K562 (cell line): ENCODE measurements at regions not wholly inside any gene's neighbourhood (a gene's known extent, or its start where the extent isn't known, plus 50 kb on each side); places are given as distances from the start of the nearest gene placed in this dataset.

ENCODE experiments used
- BCOR ChIP-seq: fragments of 450-650 bp; IDR thresholded peaks from 2 replicates; pipeline ENCODE4 v1.6.1; 2016
- HSF4 ChIP-seq: fragments of 250-450 bp; sonication (Bioruptor Pico); IDR thresholded peaks from 2 replicates; pipeline ENCODE4 v2.1.2; 2022; ENCODE audit warnings: mild to moderate bottlenecking, moderate library complexity, borderline replicate concordance
- NR2C1 ChIP-seq, 2 experiments: fragments of 450-650 bp; IDR thresholded peaks; 2 replicates each; pipeline ENCODE4 v1.6.1; 2017; ENCODE audit warnings: mild to moderate bottlenecking in 2 of 2, antibody characterized with exemption in 1 of 2, inconsistent platforms in 1 of 2, missing compliant biosample characterization in 1 of 2, missing genetic modification characterization in 1 of 2
- TAF1 ChIP-seq: IDR thresholded peaks from 2 replicates; pipeline ENCODE4 v1.6.1; 2011; ENCODE audit warnings: mild to moderate bottlenecking, low read length, moderate library complexity; ENCODE audit not compliant: insufficient read depth, control insufficient read depth, severe bottlenecking; ENCODE audit errors: extremely low read depth
- TAL1 ChIP-seq: fragments of 450-650 bp; IDR thresholded peaks from 2 replicates; pipeline ENCODE4 v1.6.1; 2016; ENCODE audit warnings: mild to moderate bottlenecking
- TCF15 ChIP-seq: fragments of 250-450 bp; sonication (Bioruptor Pico); IDR thresholded peaks from 2 replicates; pipeline ENCODE4 v1.8.0; 2022; ENCODE audit warnings: moderate library complexity, mild to moderate bottlenecking, inconsistent platforms
- ZBTB7A ChIP-seq: IDR thresholded peaks from 2 replicates; pipeline ENCODE4 v1.6.1; 2011; ENCODE audit warnings: low read depth, mild to moderate bottlenecking, low read length, moderate library complexity, borderline replicate concordance; ENCODE audit not compliant: control insufficient read depth
- ZNF212 ChIP-seq: fragments of 450-650 bp; formaldehyde crosslinking; IDR thresholded peaks from 2 replicates; pipeline ENCODE4 v1.4.0; 2020; ENCODE audit warnings: mild to moderate bottlenecking
- ZNF449 ChIP-seq: fragments of 250-450 bp; sonication (Bioruptor Pico); IDR thresholded peaks from 2 replicates; pipeline ENCODE4 v1.8.0; 2022; ENCODE audit warnings: moderate library complexity, mild to moderate bottlenecking, inconsistent platforms
- ZNF583 ChIP-seq: fragments of 250-450 bp; sonication (Bioruptor Pico); IDR thresholded peaks from 2 replicates; pipeline ENCODE4 v1.4.0; 2020
- TF ChIP-seq, protein P1 (sequence below): fragments of 200-800 bp; sonication (Bioruptor generic); IDR thresholded peaks from 2 replicates; pipeline ENCODE4 v1.6.1; 2017; ENCODE audit warnings: missing genetic modification characterization, missing compliant biosample characterization
- TF ChIP-seq, protein P2 (sequence below): fragments of 250-450 bp; sonication (Bioruptor Pico); IDR thresholded peaks from 2 replicates; pipeline ENCODE4 v1.5.0; 2022; ENCODE audit warnings: mild to moderate bottlenecking
- TF ChIP-seq, protein P3 (sequence below), 2 experiments: fragments of 250-450 bp in 1 of 2; fragments of 450-650 bp in 1 of 2; sonication (Bioruptor Pico) in 1 of 2; IDR thresholded peaks; 2 replicates each; pipeline versions ENCODE4 v1.6.1 to v1.8.0; 2016 to 2021; ENCODE audit warnings: mild to moderate bottlenecking in 2 of 2, moderate library complexity in 2 of 2, missing compliant biosample characterization in 1 of 2, missing genetic modification characterization in 1 of 2
- TF ChIP-seq, protein P4 (sequence below), 3 experiments: fragments of 200-800 bp in 1 of 3; fragments of 250-450 bp in 1 of 3; fragments of 450-650 bp in 1 of 3; sonication (Bioruptor Pico) in 1 of 3; sonication (Bioruptor generic) in 1 of 3; formaldehyde crosslinking in 1 of 3; IDR thresholded peaks; 2 replicates each; pipeline versions ENCODE4 v1.6.1 to v1.8.0; 2016 to 2022; ENCODE audit warnings: mild to moderate bottlenecking in 2 of 3, missing genetic modification characterization in 2 of 3, missing compliant biosample characterization in 1 of 3, moderate library complexity in 1 of 3

- TF ChIP-seq, protein P1, sequence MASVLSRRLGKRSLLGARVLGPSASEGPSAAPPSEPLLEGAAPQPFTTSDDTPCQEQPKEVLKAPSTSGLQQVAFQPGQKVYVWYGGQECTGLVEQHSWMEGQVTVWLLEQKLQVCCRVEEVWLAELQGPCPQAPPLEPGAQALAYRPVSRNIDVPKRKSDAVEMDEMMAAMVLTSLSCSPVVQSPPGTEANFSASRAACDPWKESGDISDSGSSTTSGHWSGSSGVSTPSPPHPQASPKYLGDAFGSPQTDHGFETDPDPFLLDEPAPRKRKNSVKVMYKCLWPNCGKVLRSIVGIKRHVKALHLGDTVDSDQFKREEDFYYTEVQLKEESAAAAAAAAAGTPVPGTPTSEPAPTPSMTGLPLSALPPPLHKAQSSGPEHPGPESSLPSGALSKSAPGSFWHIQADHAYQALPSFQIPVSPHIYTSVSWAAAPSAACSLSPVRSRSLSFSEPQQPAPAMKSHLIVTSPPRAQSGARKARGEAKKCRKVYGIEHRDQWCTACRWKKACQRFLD (CRISPR knock-in tag), result peak; percentile 50; the same call in 1 of the 2 replicates
- TF ChIP-seq ZBTB7A (peak; percentile 78), ZNF212 (CRISPR knock-in tag) (no peak), ZNF583 (CRISPR knock-in tag) (peak; percentile 56; the same call in 1 of the 2 replicates), NR2C1 (IDR thresholded peaks at IDR 0.05) (peak; percentile 50; the same call in 1 of the 2 replicates), NR2C1 (tag; IDR thresholded peaks at IDR 0.05) (peak; percentile 66), TAF1 (no peak), TCF15 (no peak), TAL1 (no peak), HSF4 (CRISPR knock-in tag) (no peak), BCOR (peak; percentile 63; the same call in 1 of the 2 replicates), ZNF449 (CRISPR knock-in tag) (0 out of 2 replicates have a peak, but pooled peaks have one; percentile 66)
- TF ChIP-seq, protein P2, sequence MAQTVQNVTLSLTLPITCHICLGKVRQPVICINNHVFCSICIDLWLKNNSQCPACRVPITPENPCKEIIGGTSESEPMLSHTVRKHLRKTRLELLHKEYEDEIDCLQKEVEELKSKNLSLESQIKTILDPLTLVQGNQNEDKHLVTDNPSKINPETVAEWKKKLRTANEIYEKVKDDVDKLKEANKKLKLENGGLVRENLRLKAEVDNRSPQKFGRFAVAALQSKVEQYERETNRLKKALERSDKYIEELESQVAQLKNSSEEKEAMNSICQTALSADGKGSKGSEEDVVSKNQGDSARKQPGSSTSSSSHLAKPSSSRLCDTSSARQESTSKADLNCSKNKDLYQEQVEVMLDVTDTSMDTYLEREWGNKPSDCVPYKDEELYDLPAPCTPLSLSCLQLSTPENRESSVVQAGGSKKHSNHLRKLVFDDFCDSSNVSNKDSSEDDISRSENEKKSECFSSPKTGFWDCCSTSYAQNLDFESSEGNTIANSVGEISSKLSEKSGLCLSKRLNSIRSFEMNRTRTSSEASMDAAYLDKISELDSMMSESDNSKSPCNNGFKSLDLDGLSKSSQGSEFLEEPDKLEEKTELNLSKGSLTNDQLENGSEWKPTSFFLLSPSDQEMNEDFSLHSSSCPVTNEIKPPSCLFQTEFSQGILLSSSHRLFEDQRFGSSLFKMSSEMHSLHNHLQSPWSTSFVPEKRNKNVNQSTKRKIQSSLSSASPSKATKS (CRISPR knock-in tag), result 0 out of 2 replicates have a peak, but pooled peaks have one; percentile 12
- TF ChIP-seq, protein P3, sequence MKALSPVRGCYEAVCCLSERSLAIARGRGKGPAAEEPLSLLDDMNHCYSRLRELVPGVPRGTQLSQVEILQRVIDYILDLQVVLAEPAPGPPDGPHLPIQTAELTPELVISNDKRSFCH (CRISPR knock-in tag; IDR thresholded peaks at IDR 0.05), result no peak
- TF ChIP-seq, protein P3 (tag; IDR thresholded peaks at IDR 0.05), result peak; percentile 82
- TF ChIP-seq, protein P4, sequence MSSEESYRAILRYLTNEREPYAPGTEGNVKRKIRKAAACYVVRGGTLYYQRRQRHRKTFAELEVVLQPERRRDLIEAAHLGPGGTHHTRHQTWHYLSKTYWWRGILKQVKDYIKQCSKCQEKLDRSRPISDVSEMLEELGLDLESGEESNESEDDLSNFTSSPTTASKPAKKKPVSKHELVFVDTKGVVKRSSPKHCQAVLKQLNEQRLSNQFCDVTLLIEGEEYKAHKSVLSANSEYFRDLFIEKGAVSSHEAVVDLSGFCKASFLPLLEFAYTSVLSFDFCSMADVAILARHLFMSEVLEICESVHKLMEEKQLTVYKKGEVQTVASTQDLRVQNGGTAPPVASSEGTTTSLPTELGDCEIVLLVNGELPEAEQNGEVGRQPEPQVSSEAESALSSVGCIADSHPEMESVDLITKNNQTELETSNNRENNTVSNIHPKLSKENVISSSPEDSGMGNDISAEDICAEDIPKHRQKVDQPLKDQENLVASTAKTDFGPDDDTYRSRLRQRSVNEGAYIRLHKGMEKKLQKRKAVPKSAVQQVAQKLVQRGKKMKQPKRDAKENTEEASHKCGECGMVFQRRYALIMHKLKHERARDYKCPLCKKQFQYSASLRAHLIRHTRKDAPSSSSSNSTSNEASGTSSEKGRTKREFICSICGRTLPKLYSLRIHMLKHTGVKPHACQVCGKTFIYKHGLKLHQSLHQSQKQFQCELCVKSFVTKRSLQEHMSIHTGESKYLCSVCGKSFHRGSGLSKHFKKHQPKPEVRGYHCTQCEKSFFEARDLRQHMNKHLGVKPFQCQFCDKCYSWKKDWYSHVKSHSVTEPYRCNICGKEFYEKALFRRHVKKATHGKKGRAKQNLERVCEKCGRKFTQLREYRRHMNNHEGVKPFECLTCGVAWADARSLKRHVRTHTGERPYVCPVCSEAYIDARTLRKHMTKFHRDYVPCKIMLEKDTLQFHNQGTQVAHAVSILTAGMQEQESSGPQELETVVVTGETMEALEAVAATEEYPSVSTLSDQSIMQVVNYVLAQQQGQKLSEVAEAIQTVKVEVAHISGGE (CRISPR knock-in tag; IDR thresholded peaks at IDR 0.05), result no peak
Measured at GRCh38 chr6:28710466-28711191, 184.9 kb downstream of the GPX5 start (continued).
